ENCODE measurements at regions not wholly inside any gene's neighbourhood (a gene's known extent, or its start where the extent isn't known, plus 50 kb on each side); places are given as distances from the start of the nearest gene placed in this dataset.
"Not testable (repeated sequence)": the region's sequence is repeated elsewhere in the genome, so short reads cannot be mapped to it uniquely, and the experiment has no call there.

- no peak for DNase-seq
These were observed 167.8 kb downstream of the QRSL1 start for GRCh38 chr6:106797186-106797585.

GRCh38 chr6:106796781-106797180 is 167.4 kb downstream of the QRSL1 start:
- DNase-seq: no peak

- no peak for DNase-seq
These were observed 164.8 kb downstream of the QRSL1 start for GRCh38 chr6:106794129-106794528.

- no peak for DNase-seq
These were observed 163.3 kb downstream of the QRSL1 start for GRCh38 chr6:106792536-106793236.

- DNase-seq: no peak
These were observed 161.6 kb downstream of the QRSL1 start for GRCh38 chr6:106790935-106791334.

- no peak for DNase-seq
These were observed 160.9 kb downstream of the QRSL1 start for GRCh38 chr6:106790149-106790770.

GRCh38 chr6:106789428-106790148 is 160.2 kb downstream of the QRSL1 start:
- DNase-seq: no peak

GRCh38 chr6:106788761-106789160 is 159.4 kb downstream of the QRSL1 start:
- DNase-seq: no peak

- no peak for DNase-seq
These were observed 158.2 kb downstream of the QRSL1 start for GRCh38 chr6:106787327-106788196.

- no peak for DNase-seq
These were observed 155.9 kb downstream of the QRSL1 start for GRCh38 chr6:106785298-106785697.

GRCh38 chr6:106783640-106784566 is 154.5 kb downstream of the QRSL1 start:
- DNase-seq: no peak

GRCh38 chr6:106782536-106783285 is 153.3 kb downstream of the QRSL1 start:
- DNase-seq: no peak

- DNase-seq: not testable (repeated sequence)
These were observed 150.2 kb downstream of the QRSL1 start for GRCh38 chr6:106779552-106779951.

GRCh38 chr6:106778943-106779342 is 149.6 kb downstream of the QRSL1 start:
- DNase-seq: no peak

GRCh38 chr6:106773996-106774629 is 144.7 kb downstream of the QRSL1 start:
- DNase-seq: peak; percentile 65

- no peak for DNase-seq
These were observed 144.1 kb downstream of the QRSL1 start for GRCh38 chr6:106773522-106773921.

GRCh38 chr6:106772270-106773142 is 143.1 kb downstream of the QRSL1 start:
- DNase-seq: peak; percentile 47

- DNase-seq: no peak
These were observed 142.4 kb downstream of the QRSL1 start for GRCh38 chr6:106771822-106772221.

- no peak for DNase-seq
These were observed 141.3 kb downstream of the QRSL1 start for GRCh38 chr6:106770663-106771062.

- DNase-seq: no peak
These were observed 140.7 kb downstream of the QRSL1 start for GRCh38 chr6:106770081-106770480.

Data from left hindlimb (tissue), 1 donor.